ENCODE measurements at regions not wholly inside any gene's neighbourhood (a gene's known extent, or its start where the extent isn't known, plus 50 kb on each side); places are given as distances from the start of the nearest gene placed in this dataset.

GRCh38 chr2:51695531-51695930 is 663.6 kb upstream of the NRXN1 start:
- peaks cover 4% of the 10 kb centered on the region for H3K9me3 Mint-ChIP-seq
- CTCF ChIA-PET, result no interaction called here
- no peaks in the 10 kb centered on the region for H3K27me3 Mint-ChIP-seq
- H3K36me3 Mint-ChIP-seq, result no peaks in the 10 kb centered on the region
- H3K4me3 Mint-ChIP-seq, result no peak overlapping the region
- no peak for DNase-seq
- no peak overlapping the region for H3K27ac Mint-ChIP-seq
- H3K4me1 Mint-ChIP-seq, result no peaks in the 10 kb centered on the region

GRCh38 chr2:51693640-51694039 is 661.7 kb upstream of the NRXN1 start:
- CTCF ChIA-PET, result no interaction called here
- no peak overlapping the region for H3K27ac Mint-ChIP-seq
- H3K27me3 Mint-ChIP-seq, result no peaks in the 10 kb centered on the region
- H3K9me3 Mint-ChIP-seq, result peaks cover 4% of the 10 kb centered on the region
- H3K4me3 Mint-ChIP-seq, result no peak overlapping the region
- no peaks in the 10 kb centered on the region for H3K4me1 Mint-ChIP-seq
- H3K36me3 Mint-ChIP-seq, result no peaks in the 10 kb centered on the region
- no peak for DNase-seq

GRCh38 chr2:51681854-51682253 is 649.9 kb upstream of the NRXN1 start:
- H3K4me3 Mint-ChIP-seq, result no peak overlapping the region
- CTCF ChIA-PET, result no interaction called here
- H3K27me3 Mint-ChIP-seq, result no peaks in the 10 kb centered on the region
- peaks cover 9% of the 10 kb centered on the region for H3K9me3 Mint-ChIP-seq
- H3K4me1 Mint-ChIP-seq, result no peaks in the 10 kb centered on the region
- H3K36me3 Mint-ChIP-seq, result no peaks in the 10 kb centered on the region
- no peak for DNase-seq
- no peak overlapping the region for H3K27ac Mint-ChIP-seq

- no peak for DNase-seq
- no peaks in the 10 kb centered on the region for H3K4me1 Mint-ChIP-seq
- CTCF ChIA-PET, result no interaction called here
- H3K36me3 Mint-ChIP-seq, result no peaks in the 10 kb centered on the region
- H3K27ac Mint-ChIP-seq, result no peak overlapping the region
- no peak overlapping the region for H3K4me3 Mint-ChIP-seq
- no peaks in the 10 kb centered on the region for H3K27me3 Mint-ChIP-seq
- H3K9me3 Mint-ChIP-seq, result peaks cover 5% of the 10 kb centered on the region
These were observed 641.7 kb upstream of the NRXN1 start for GRCh38 chr2:51673628-51674027.

- no peaks in the 10 kb centered on the region for H3K36me3 Mint-ChIP-seq
- no peaks in the 10 kb centered on the region for H3K4me1 Mint-ChIP-seq
- no peak for DNase-seq
- CTCF ChIA-PET, result no interaction called here
- H3K27me3 Mint-ChIP-seq, result no peaks in the 10 kb centered on the region
- no peak overlapping the region for H3K4me3 Mint-ChIP-seq
- no peak overlapping the region for H3K27ac Mint-ChIP-seq
- H3K9me3 Mint-ChIP-seq, result peaks cover 7% of the 10 kb centered on the region
These were observed 635.7 kb upstream of the NRXN1 start for GRCh38 chr2:51667679-51668078.

GRCh38 chr2:51662187-51662586 is 630.3 kb upstream of the NRXN1 start:
- Mint-ChIP-seq H3K27me3 (no peaks in the 10 kb centered on the region), H3K27ac (no peak overlapping the region), H3K36me3 (no peaks in the 10 kb centered on the region), H3K9me3 (peaks cover 6% of the 10 kb centered on the region), H3K4me1 (no peaks in the 10 kb centered on the region), H3K4me3 (no peak overlapping the region)
- CTCF ChIA-PET, result no interaction called here
- DNase-seq, result no peak

GRCh38 chr2:51657849-51658248 is 625.9 kb upstream of the NRXN1 start:
- H3K4me3 Mint-ChIP-seq, result no peak overlapping the region
- CTCF ChIA-PET, result no interaction called here
- no peak overlapping the region for H3K27ac Mint-ChIP-seq
- H3K9me3 Mint-ChIP-seq, result no peaks in the 10 kb centered on the region
- DNase-seq, result no peak
- H3K27me3 Mint-ChIP-seq, result no peaks in the 10 kb centered on the region
- no peaks in the 10 kb centered on the region for H3K4me1 Mint-ChIP-seq
- no peaks in the 10 kb centered on the region for H3K36me3 Mint-ChIP-seq

- H3K4me3 Mint-ChIP-seq, result no peak overlapping the region
- no peak for DNase-seq
- CTCF ChIA-PET, result no interaction called here
- H3K9me3 Mint-ChIP-seq, result no peaks in the 10 kb centered on the region
- no peaks in the 10 kb centered on the region for H3K4me1 Mint-ChIP-seq
- H3K27me3 Mint-ChIP-seq, result no peaks in the 10 kb centered on the region
- H3K36me3 Mint-ChIP-seq, result no peaks in the 10 kb centered on the region
- H3K27ac Mint-ChIP-seq, result no peak overlapping the region
These were observed 618.8 kb upstream of the NRXN1 start for GRCh38 chr2:51650769-51651168.

GRCh38 chr2:51649366-51649765 is 617.4 kb upstream of the NRXN1 start:
- Mint-ChIP-seq H3K4me3 (no peak overlapping the region), H3K27ac (no peak overlapping the region), H3K36me3 (no peaks in the 10 kb centered on the region), H3K4me1 (no peaks in the 10 kb centered on the region), H3K27me3 (no peaks in the 10 kb centered on the region), H3K9me3 (no peaks in the 10 kb centered on the region)
- DNase-seq, result no peak
- CTCF ChIA-PET, result no interaction called here

GRCh38 chr2:51638811-51639210 is 606.9 kb upstream of the NRXN1 start:
- no peaks in the 10 kb centered on the region for H3K27me3 Mint-ChIP-seq
- H3K4me1 Mint-ChIP-seq, result no peaks in the 10 kb centered on the region

GRCh38 chr2:51633073-51633472 is 601.1 kb upstream of the NRXN1 start:
- Mint-ChIP-seq H3K4me1 (no peaks in the 10 kb centered on the region), H3K27ac (no peak overlapping the region), H3K9me3 (peaks cover 19% of the 10 kb centered on the region), H3K36me3 (no peaks in the 10 kb centered on the region), H3K27me3 (no peaks in the 10 kb centered on the region), H3K4me3 (no peak overlapping the region)
- no peak for DNase-seq
- CTCF ChIA-PET, result no interaction called here

More at GRCh38 chr2:51638811-51639210, 606.9 kb upstream of the NRXN1 start:
- Mint-ChIP-seq H3K36me3 (no peaks in the 10 kb centered on the region), H3K9me3 (peaks cover 21% of the 10 kb centered on the region), H3K27ac (no peak overlapping the region), H3K4me3 (no peak overlapping the region)
- CTCF ChIA-PET, result no interaction called here
- no peak for DNase-seq

- Mint-ChIP-seq H3K27ac (no peak overlapping the region), H3K27me3 (no peaks in the 10 kb centered on the region), H3K4me3 (no peak overlapping the region), H3K36me3 (no peaks in the 10 kb centered on the region), H3K9me3 (peaks cover 17% of the 10 kb centered on the region), H3K4me1 (no peaks in the 10 kb centered on the region)
- CTCF ChIA-PET, result no interaction called here
- no peak for DNase-seq
These were observed 597.5 kb upstream of the NRXN1 start for GRCh38 chr2:51629406-51629805.

GRCh38 chr2:51628917-51629316 is 597.0 kb upstream of the NRXN1 start:
- Mint-ChIP-seq H3K27me3 (no peaks in the 10 kb centered on the region), H3K9me3 (peaks cover 14% of the 10 kb centered on the region), H3K36me3 (no peaks in the 10 kb centered on the region), H3K4me1 (no peaks in the 10 kb centered on the region), H3K4me3 (no peak overlapping the region), H3K27ac (no peak overlapping the region)
- CTCF ChIA-PET, result no interaction called here
- DNase-seq, result no peak

- no peak for DNase-seq
- no peaks in the 10 kb centered on the region for H3K4me1 Mint-ChIP-seq
- no peak overlapping the region for H3K27ac Mint-ChIP-seq
- H3K36me3 Mint-ChIP-seq, result no peaks in the 10 kb centered on the region
- CTCF ChIA-PET, result no interaction called here
- H3K9me3 Mint-ChIP-seq, result peaks cover 25% of the 10 kb centered on the region
- no peaks in the 10 kb centered on the region for H3K27me3 Mint-ChIP-seq
- no peak overlapping the region for H3K4me3 Mint-ChIP-seq
These were observed 593.1 kb upstream of the NRXN1 start for GRCh38 chr2:51624995-51625394.

- peaks cover 36% of the 10 kb centered on the region for H3K9me3 Mint-ChIP-seq
- no peak overlapping the region for H3K27ac Mint-ChIP-seq
- DNase-seq, result no peak
- CTCF ChIA-PET, result no interaction called here
- no peak overlapping the region for H3K4me3 Mint-ChIP-seq
- H3K27me3 Mint-ChIP-seq, result no peaks in the 10 kb centered on the region
- H3K36me3 Mint-ChIP-seq, result no peaks in the 10 kb centered on the region
- H3K4me1 Mint-ChIP-seq, result no peaks in the 10 kb centered on the region
These were observed 588.9 kb upstream of the NRXN1 start for GRCh38 chr2:51620796-51621195.

GRCh38 chr2:51619961-51620360 is 588.0 kb upstream of the NRXN1 start:
- H3K27me3 Mint-ChIP-seq, result no peaks in the 10 kb centered on the region
- H3K27ac Mint-ChIP-seq, result no peak overlapping the region
- no peaks in the 10 kb centered on the region for H3K4me1 Mint-ChIP-seq
- CTCF ChIA-PET, result no interaction called here
- H3K9me3 Mint-ChIP-seq, result peaks cover 40% of the 10 kb centered on the region
- no peaks in the 10 kb centered on the region for H3K36me3 Mint-ChIP-seq
- H3K4me3 Mint-ChIP-seq, result no peak overlapping the region
- DNase-seq, result no peak
